ENCODE measurements at regions not wholly inside any gene's neighbourhood (a gene's known extent, or its start where the extent isn't known, plus 50 kb on each side); places are given as distances from the start of the nearest gene placed in this dataset.

DNA sequence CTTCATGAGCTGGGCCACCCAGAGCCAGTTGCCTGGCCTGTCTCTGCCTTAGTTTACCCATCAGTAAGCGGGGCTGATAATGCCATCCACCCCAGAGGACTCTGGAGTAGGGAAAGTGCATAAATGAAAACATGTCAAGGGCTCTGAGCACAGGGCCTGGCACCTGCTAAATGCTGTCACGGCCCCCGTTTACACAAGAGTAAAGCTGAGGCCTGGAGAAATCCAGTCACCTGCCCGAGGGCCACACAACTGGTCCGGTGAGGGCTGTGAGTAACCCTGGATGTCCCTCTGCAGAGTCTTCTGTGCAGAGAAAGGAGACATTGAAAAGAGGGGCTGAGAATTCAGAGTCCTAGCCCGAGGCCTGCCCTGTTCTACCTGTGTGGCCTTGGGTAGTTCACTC lies 110.6 kb upstream of the ANO1 start:
- TF ChIP-seq POLR2A (IDR thresholded peaks at IDR 0.05) = no peak
- TF ChIP-seq, protein P1, sequence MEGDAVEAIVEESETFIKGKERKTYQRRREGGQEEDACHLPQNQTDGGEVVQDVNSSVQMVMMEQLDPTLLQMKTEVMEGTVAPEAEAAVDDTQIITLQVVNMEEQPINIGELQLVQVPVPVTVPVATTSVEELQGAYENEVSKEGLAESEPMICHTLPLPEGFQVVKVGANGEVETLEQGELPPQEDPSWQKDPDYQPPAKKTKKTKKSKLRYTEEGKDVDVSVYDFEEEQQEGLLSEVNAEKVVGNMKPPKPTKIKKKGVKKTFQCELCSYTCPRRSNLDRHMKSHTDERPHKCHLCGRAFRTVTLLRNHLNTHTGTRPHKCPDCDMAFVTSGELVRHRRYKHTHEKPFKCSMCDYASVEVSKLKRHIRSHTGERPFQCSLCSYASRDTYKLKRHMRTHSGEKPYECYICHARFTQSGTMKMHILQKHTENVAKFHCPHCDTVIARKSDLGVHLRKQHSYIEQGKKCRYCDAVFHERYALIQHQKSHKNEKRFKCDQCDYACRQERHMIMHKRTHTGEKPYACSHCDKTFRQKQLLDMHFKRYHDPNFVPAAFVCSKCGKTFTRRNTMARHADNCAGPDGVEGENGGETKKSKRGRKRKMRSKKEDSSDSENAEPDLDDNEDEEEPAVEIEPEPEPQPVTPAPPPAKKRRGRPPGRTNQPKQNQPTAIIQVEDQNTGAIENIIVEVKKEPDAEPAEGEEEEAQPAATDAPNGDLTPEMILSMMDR (IDR thresholded peaks at IDR 0.05) = no peak
